WERI-Rb-1 (cell line): ENCODE measurements at regions not wholly inside any gene's neighbourhood (a gene's known extent, or its start where the extent isn't known, plus 50 kb on each side); places are given as distances from the start of the nearest gene placed in this dataset.

Source experiments
- DNase-seq: peaks from one replicate; pipeline ENCODE4 v3.0.0-alpha.2; 2020
- H3K27ac ChIP-seq: fragments of 250-450 bp; sonication (Bioruptor Pico); 2 replicates; pipeline ENCODE4 v1.5.1; 2020; ENCODE audit warnings: mild to moderate bottlenecking, moderate library complexity
- H3K27me3 ChIP-seq: fragments of 250-450 bp; sonication (Bioruptor Pico); 2 replicates; pipeline ENCODE4 v1.5.1; 2021; ENCODE audit warnings: mild to moderate bottlenecking, low read depth, moderate library complexity; ENCODE audit not compliant: insufficient read depth, severe bottlenecking
- H3K36me3 ChIP-seq: fragments of 250-450 bp; sonication (Bioruptor Pico); 2 replicates; pipeline ENCODE4 v1.5.1; 2020; ENCODE audit warnings: mild to moderate bottlenecking, moderate library complexity
- H3K4me3 ChIP-seq: 2 replicates; pipeline ENCODE4 v1.5.1; 2011; ENCODE audit warnings: low read depth, mild to moderate bottlenecking, control low read depth, low read length
- H3K9me3 ChIP-seq: fragments of 250-450 bp; sonication (Bioruptor Pico); 2 replicates; pipeline ENCODE4 v1.5.1; 2021; ENCODE audit warnings: mild to moderate bottlenecking, moderate library complexity; ENCODE audit not compliant: severe bottlenecking
- TF ChIP-seq, protein P1 (sequence below): IDR thresholded peaks from 2 replicates; pipeline ENCODE4 v1.5.1; 2011; ENCODE audit warnings: low read depth, mild to moderate bottlenecking, control low read depth, inconsistent platforms, low read length

DNA sequence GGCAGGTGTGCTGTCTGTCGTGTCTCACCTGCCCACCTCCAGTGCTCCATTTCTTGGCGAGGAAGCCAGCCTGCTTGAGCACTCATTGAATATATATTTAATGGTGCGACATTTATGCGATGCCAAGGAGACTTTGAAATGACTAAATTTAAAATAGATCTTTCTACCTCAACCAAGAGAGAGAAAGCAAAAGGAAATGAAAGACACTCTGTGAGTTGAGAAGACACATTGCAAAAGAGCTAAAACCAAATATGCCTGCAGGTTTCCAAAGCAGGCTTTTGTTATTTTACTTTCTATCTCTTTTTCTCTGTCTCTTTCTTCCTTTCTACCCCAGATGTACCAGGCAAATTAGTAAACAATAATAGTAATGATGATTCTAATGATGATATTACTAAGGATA, 53.6 kb upstream of the AOAH start:
- no peak for DNase-seq
- TF ChIP-seq, protein P1, sequence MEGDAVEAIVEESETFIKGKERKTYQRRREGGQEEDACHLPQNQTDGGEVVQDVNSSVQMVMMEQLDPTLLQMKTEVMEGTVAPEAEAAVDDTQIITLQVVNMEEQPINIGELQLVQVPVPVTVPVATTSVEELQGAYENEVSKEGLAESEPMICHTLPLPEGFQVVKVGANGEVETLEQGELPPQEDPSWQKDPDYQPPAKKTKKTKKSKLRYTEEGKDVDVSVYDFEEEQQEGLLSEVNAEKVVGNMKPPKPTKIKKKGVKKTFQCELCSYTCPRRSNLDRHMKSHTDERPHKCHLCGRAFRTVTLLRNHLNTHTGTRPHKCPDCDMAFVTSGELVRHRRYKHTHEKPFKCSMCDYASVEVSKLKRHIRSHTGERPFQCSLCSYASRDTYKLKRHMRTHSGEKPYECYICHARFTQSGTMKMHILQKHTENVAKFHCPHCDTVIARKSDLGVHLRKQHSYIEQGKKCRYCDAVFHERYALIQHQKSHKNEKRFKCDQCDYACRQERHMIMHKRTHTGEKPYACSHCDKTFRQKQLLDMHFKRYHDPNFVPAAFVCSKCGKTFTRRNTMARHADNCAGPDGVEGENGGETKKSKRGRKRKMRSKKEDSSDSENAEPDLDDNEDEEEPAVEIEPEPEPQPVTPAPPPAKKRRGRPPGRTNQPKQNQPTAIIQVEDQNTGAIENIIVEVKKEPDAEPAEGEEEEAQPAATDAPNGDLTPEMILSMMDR = no peak
- Histone ChIP-seq H3K36me3 (no peaks in the 10 kb centered on the region), H3K9me3 (no peaks in the 10 kb centered on the region), H3K4me3 (no peak overlapping the region), H3K27me3 (no peaks in the 10 kb centered on the region), H3K27ac (no peak overlapping the region)

DNA sequence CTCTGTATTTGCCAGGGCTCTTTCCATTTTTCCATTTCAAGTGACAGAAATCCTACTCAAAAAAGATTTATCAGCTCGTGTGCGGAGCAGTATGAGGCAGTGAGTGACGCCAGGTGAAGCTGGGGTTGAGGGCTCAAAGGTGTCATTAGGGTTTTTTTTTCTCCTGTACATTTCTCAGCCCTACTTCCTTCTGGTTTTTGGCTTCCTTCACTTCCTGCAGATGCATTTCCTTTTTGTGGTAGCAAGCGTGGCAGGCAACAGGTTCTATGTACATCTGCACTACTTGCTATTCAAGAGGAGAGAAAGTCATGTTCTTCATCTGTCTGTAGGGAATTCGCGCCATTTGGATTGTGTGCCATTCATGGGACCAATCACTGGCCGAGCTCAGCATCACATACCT, 52.8 kb upstream of the AOAH start:
- TF ChIP-seq, protein P1 = no peak
- no peak for DNase-seq

DNA sequence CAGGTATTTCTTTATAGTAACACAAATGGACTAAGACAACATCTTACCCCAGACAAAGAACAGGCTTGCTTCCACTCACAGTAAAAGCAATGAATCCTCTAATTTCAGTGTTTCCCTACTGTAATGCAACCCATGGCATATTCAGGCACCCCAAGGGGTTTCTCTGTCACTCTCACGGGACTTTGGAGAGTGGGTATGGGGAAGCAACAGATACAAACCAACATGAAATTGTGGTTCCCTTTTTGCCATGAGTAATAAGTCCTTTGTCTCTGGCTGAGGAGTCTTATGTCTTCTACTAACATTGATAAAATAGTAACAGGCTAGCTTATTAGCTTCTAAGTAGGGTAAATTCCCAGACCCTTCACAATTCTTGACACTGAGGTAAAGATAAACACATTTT, 51.4 kb upstream of the AOAH start:
- H3K36me3 ChIP-seq = no peaks in the 10 kb centered on the region
- no peaks in the 10 kb centered on the region for H3K27me3 ChIP-seq
- DNase-seq = no peak
- TF ChIP-seq, protein P1 = no peak
- no peaks in the 10 kb centered on the region for H3K9me3 ChIP-seq
- H3K27ac ChIP-seq = no peak overlapping the region
- no peak overlapping the region for H3K4me3 ChIP-seq

More for the DNA sequence above, 52.8 kb upstream of the AOAH start:
- Histone ChIP-seq H3K27ac (no peak overlapping the region), H3K36me3 (no peaks in the 10 kb centered on the region), H3K4me3 (no peak overlapping the region), H3K27me3 (no peaks in the 10 kb centered on the region), H3K9me3 (no peaks in the 10 kb centered on the region)

DNA sequence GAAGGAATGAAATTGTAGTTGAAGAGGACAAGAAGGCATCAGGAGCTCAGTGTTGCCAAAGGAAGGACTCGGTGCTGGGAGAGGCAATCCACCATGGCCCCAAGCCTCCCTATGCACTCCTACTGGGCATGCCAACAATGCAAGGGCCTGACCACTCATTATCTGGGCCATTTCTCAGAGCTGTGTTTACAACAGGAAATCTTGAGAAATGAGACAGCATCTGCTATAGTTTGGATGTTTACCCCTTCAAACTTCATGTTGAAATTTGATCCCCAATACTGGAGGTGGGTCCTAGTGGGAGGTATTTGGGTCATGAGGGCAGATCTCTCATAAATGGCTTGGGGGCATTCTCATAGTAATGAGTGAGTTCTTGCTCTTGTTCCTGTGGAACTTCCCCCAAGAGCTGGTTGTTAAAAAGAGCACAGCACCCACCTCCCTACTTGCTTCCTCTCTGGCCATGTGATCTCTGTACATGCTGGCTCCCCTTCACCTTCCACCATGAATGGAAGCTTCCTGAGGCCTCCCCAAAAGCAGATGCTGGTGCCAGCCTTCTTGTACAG, 50.8 kb upstream of the AOAH start:
- no peak overlapping the region for H3K27ac ChIP-seq
- no peak for DNase-seq
- no peak overlapping the region for H3K4me3 ChIP-seq
- no peaks in the 10 kb centered on the region for H3K9me3 ChIP-seq
- TF ChIP-seq, protein P1 = no peak
- H3K27me3 ChIP-seq = no peaks in the 10 kb centered on the region
- H3K36me3 ChIP-seq = no peaks in the 10 kb centered on the region
